ENCODE measurements at regions not wholly inside any gene's neighbourhood (a gene's known extent, or its start where the extent isn't known, plus 50 kb on each side); places are given as distances from the start of the nearest gene placed in this dataset.

DNA sequence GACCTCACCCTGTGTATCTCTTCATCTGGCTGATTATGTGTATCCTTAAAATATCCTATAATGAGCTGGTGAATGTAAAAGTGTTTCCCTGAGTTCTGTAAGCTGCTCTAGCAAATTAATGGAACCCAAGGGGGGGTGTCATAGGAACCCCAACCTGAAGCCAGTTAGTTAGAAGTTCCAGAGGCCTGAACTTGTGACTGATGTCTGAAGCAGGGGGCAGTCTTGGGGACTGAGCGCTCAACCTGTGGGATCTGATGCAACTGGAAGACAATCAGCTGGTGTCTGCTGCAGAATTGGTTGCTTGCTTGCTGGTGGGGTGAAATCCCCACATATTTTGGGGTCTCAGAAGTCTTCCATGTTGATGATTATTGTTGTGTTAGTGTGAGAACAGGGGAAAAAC is 75.7 kb upstream of the NKD1 start:
- Histone ChIP-seq H3K9ac (ENCODE audit: low read length) (no peak overlapping the region), H3K36me3 (ENCODE audit: insufficient read depth, low read length) (no peaks in the 10 kb centered on the region), H4K20me1 (ENCODE audit: insufficient read depth) (no peaks in the 10 kb centered on the region), H3K4me2 (ENCODE audit: low read length) (no peak overlapping the region), H3K79me2 (replicated peaks; ENCODE audit: insufficient read depth, low read length) (no peaks in the 10 kb centered on the region), H3K27ac (ENCODE audit: low read length) (no peak overlapping the region), H3K9me2 (ENCODE audit: insufficient read depth, low read length) (no peaks in the 10 kb centered on the region), H3K4me3 (ENCODE audit: low read length) (no peak overlapping the region), H3K27me3 (ENCODE audit: insufficient read depth, low read depth, low read length) (peaks cover 9% of the 10 kb centered on the region), H2AFZ (ENCODE audit: low read depth, low read length) (no peak overlapping the region), H3K9me3 (ENCODE audit: low read length) (no peaks in the 10 kb centered on the region), H3F3A (ENCODE audit: insufficient read depth, low read length, poor library complexity, severe bottlenecking) (no peaks in the 10 kb centered on the region)
- TF ChIP-seq EZH2 (IDR thresholded peaks at IDR 0.05; ENCODE audit: borderline replicate concordance, insufficient read depth, low read length, poor library complexity, severe bottlenecking) (no peak), SMC3 (conservative IDR thresholded peaks at IDR 0.05; ENCODE audit: poor library complexity) (no peak), POLR2AphosphoS5 (IDR thresholded peaks at IDR 0.05) (no peak), TAF1 (IDR thresholded peaks at IDR 0.05; ENCODE audit: low read depth) (no peak), MXI1 (conservative IDR thresholded peaks at IDR 0.05; ENCODE audit: poor library complexity, severe bottlenecking) (no peak), RAD21 (conservative IDR thresholded peaks at IDR 0.05) (no peak)
- TF ChIP-seq, protein P1, sequence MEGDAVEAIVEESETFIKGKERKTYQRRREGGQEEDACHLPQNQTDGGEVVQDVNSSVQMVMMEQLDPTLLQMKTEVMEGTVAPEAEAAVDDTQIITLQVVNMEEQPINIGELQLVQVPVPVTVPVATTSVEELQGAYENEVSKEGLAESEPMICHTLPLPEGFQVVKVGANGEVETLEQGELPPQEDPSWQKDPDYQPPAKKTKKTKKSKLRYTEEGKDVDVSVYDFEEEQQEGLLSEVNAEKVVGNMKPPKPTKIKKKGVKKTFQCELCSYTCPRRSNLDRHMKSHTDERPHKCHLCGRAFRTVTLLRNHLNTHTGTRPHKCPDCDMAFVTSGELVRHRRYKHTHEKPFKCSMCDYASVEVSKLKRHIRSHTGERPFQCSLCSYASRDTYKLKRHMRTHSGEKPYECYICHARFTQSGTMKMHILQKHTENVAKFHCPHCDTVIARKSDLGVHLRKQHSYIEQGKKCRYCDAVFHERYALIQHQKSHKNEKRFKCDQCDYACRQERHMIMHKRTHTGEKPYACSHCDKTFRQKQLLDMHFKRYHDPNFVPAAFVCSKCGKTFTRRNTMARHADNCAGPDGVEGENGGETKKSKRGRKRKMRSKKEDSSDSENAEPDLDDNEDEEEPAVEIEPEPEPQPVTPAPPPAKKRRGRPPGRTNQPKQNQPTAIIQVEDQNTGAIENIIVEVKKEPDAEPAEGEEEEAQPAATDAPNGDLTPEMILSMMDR (IDR thresholded peaks at IDR 0.05; ENCODE audit: poor library complexity, severe bottlenecking), result no peak
- TF ChIP-seq, protein P2, sequence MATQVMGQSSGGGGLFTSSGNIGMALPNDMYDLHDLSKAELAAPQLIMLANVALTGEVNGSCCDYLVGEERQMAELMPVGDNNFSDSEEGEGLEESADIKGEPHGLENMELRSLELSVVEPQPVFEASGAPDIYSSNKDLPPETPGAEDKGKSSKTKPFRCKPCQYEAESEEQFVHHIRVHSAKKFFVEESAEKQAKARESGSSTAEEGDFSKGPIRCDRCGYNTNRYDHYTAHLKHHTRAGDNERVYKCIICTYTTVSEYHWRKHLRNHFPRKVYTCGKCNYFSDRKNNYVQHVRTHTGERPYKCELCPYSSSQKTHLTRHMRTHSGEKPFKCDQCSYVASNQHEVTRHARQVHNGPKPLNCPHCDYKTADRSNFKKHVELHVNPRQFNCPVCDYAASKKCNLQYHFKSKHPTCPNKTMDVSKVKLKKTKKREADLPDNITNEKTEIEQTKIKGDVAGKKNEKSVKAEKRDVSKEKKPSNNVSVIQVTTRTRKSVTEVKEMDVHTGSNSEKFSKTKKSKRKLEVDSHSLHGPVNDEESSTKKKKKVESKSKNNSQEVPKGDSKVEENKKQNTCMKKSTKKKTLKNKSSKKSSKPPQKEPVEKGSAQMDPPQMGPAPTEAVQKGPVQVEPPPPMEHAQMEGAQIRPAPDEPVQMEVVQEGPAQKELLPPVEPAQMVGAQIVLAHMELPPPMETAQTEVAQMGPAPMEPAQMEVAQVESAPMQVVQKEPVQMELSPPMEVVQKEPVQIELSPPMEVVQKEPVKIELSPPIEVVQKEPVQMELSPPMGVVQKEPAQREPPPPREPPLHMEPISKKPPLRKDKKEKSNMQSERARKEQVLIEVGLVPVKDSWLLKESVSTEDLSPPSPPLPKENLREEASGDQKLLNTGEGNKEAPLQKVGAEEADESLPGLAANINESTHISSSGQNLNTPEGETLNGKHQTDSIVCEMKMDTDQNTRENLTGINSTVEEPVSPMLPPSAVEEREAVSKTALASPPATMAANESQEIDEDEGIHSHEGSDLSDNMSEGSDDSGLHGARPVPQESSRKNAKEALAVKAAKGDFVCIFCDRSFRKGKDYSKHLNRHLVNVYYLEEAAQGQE (IDR thresholded peaks at IDR 0.05; ENCODE audit: borderline replicate concordance), result no peak

DNA sequence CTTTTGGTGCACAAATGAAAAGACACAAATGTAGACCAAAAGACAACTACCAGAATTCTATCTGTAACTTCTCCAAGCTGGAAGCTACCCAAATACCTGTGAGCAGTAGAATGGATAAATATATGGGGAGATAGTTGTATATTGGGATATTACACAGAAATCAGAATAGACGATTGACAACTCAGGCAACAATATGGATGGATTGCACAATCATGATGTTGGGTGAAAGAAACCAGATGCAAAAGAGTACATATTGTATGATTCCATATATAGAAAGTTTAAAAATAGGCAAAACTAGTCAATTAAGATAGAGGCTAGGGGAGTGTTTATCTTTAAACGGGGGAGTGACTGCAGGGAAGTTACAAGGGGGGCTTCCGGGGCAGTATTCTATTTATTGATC is 77.5 kb upstream of the NKD1 start:
- no peak overlapping the region for H2AFZ ChIP-seq (ENCODE audit: low read depth, low read length)
- H4K20me1 ChIP-seq (ENCODE audit: insufficient read depth), result no peaks in the 10 kb centered on the region
- no peak overlapping the region for H3K27ac ChIP-seq (ENCODE audit: low read length)
- H3F3A ChIP-seq (ENCODE audit: insufficient read depth, low read length, poor library complexity, severe bottlenecking), result no peaks in the 10 kb centered on the region
- no peaks in the 10 kb centered on the region for H3K79me2 ChIP-seq (replicated peaks; ENCODE audit: insufficient read depth, low read length)
- H3K9me2 ChIP-seq (ENCODE audit: insufficient read depth, low read length), result no peaks in the 10 kb centered on the region
- no peak overlapping the region for H3K4me2 ChIP-seq (ENCODE audit: low read length)
- H3K9ac ChIP-seq (ENCODE audit: low read length), result no peak overlapping the region
- TF ChIP-seq, protein P2 (IDR thresholded peaks at IDR 0.05; ENCODE audit: borderline replicate concordance), result no peak
- TF ChIP-seq EZH2 (IDR thresholded peaks at IDR 0.05; ENCODE audit: borderline replicate concordance, insufficient read depth, low read length, poor library complexity, severe bottlenecking), result no peak
- TF ChIP-seq RAD21 (conservative IDR thresholded peaks at IDR 0.05), result no peak
- no peak for TF ChIP-seq MXI1 (conservative IDR thresholded peaks at IDR 0.05; ENCODE audit: poor library complexity, severe bottlenecking)
- no peaks in the 10 kb centered on the region for H3K36me3 ChIP-seq (ENCODE audit: insufficient read depth, low read length)
- H3K9me3 ChIP-seq (ENCODE audit: low read length), result no peaks in the 10 kb centered on the region
- no peak overlapping the region for H3K4me3 ChIP-seq (ENCODE audit: low read length)
- H3K27me3 ChIP-seq (ENCODE audit: insufficient read depth, low read depth, low read length), result peaks cover 16% of the 10 kb centered on the region
